ENCODE measurements at regions not wholly inside any gene's neighbourhood (a gene's known extent, or its start where the extent isn't known, plus 50 kb on each side); places are given as distances from the start of the nearest gene placed in this dataset.

DNA sequence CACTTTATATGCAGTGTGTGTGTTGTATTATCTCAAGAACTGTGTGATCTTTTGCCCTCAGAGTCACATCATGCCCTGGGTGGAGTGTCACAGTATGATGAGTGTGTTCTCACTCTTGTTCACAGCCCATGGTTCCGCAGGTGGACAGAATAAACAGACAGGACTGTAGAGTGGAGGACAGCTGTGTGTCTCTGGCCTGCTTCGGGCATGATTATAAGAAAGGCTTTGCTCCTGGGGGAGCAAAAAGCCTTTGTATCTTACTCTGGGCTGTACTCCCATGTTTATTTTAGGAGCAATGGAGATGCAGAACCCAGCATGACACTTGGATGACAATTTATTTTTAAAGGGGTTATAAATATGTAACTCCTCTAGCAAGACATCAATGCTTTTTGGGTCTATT lies 371.7 kb upstream of the MEX3C start (continued):
- TF ChIP-seq, protein P1, sequence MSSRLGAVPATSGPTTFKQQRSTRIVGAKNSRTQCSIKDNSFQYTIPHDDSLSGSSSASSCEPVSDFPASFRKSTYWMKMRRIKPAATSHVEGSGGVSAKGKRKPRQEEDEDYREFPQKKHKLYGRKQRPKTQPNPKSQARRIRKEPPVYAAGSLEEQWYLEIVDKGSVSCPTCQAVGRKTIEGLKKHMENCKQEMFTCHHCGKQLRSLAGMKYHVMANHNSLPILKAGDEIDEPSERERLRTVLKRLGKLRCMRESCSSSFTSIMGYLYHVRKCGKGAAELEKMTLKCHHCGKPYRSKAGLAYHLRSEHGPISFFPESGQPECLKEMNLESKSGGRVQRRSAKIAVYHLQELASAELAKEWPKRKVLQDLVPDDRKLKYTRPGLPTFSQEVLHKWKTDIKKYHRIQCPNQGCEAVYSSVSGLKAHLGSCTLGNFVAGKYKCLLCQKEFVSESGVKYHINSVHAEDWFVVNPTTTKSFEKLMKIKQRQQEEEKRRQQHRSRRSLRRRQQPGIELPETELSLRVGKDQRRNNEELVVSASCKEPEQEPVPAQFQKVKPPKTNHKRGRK (tag; IDR thresholded peaks at IDR 0.05): no peak
- TF ChIP-seq EHMT2 (IDR thresholded peaks at IDR 0.05) (no peak), ZNF830 (CRISPR knock-in tag; IDR thresholded peaks at IDR 0.05) (no peak)

DNA sequence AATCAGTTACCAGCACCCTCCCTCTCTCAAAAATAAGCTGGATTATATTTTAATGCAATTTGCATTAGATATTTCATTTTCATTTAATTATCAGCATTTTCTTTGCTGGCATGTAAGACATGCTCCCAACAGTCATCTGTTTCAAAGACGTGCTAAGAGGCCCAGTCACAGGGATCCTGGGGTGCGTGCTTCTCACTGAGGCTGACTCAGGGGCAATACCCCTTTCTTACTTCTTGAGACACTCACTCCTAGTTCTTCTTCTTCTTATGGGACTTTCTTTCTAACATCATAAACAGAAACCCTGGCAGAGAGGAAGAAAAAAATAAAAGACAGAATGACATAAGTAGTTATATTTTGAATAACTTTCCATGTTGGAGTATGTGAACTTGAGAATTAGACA lies 372.1 kb upstream of the MEX3C start:
- Histone ChIP-seq H3K9ac (ENCODE audit: insufficient read depth in 1 of 2, low read depth in 2 of 2, low read length in 2 of 2) (no peak overlapping the region), H4K20me1 (replicated peaks; ENCODE audit: control insufficient read depth, insufficient read depth, low read length) (no peaks in the 10 kb centered on the region), H3K4me3 (no peak overlapping the region), H3K9me1 (ENCODE audit: control insufficient read depth, insufficient read depth, low read length) (no peaks in the 10 kb centered on the region), H3K27me3 (ENCODE audit: control insufficient read depth in 2 of 2, insufficient read depth in 2 of 2, low read length in 2 of 2) (no peaks in the 10 kb centered on the region), H3K4me1 (replicated peaks in 1 of 2; ENCODE audit: control insufficient read depth in 2 of 2, insufficient read depth in 2 of 2, low read length in 2 of 2) (no peaks in the 10 kb centered on the region), H3K36me3 (ENCODE audit: control insufficient read depth, insufficient read depth, low read length) (no peaks in the 10 kb centered on the region), H2AFZ (ENCODE audit: low read depth, low read length) (no peak overlapping the region), H3K4me2 (ENCODE audit: insufficient read depth, low read length) (no peak overlapping the region), H3K9me3 (replicated peaks; ENCODE audit: control insufficient read depth, insufficient read depth, low read depth, low read length) (no peaks in the 10 kb centered on the region), H3K79me2 (ENCODE audit: control insufficient read depth, insufficient read depth, low read length) (no peaks in the 10 kb centered on the region), H3K27ac (ENCODE audit: extremely low read depth, low read depth, low read length) (no peak overlapping the region)
- in situ Hi-C loops (cut with MboI): no loop called here
- intact Hi-C loops (cut with micrococcal nuclease): no loop called here
- TF ChIP-seq HDGF (IDR thresholded peaks at IDR 0.05): no peak
- TF ChIP-seq, protein P2, sequence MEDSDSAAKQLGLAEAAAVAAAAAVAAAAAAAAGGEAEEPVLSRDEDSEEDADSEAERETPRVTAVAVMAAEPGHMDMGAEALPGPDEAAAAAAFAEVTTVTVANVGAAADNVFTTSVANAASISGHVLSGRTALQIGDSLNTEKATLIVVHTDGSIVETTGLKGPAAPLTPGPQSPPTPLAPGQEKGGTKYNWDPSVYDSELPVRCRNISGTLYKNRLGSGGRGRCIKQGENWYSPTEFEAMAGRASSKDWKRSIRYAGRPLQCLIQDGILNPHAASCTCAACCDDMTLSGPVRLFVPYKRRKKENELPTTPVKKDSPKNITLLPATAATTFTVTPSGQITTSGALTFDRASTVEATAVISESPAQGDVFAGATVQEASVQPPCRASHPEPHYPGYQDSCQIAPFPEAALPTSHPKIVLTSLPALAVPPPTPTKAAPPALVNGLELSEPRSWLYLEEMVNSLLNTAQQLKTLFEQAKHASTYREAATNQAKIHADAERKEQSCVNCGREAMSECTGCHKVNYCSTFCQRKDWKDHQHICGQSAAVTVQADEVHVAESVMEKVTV (CRISPR knock-in tag; IDR thresholded peaks at IDR 0.05): no peak
- no peak for TF ChIP-seq SMARCA4 (IDR thresholded peaks at IDR 0.05)
- TF ChIP-seq CHAMP1 (IDR thresholded peaks at IDR 0.05): no peak
- TF ChIP-seq LCOR (CRISPR knock-in tag; IDR thresholded peaks at IDR 0.05): no peak
- TF ChIP-seq PCBP1 (IDR thresholded peaks at IDR 0.05; ENCODE audit: low read depth, low read length, poor library complexity, severe bottlenecking): no peak
- no peak for TF ChIP-seq ZNF232 (CRISPR knock-in tag; IDR thresholded peaks at IDR 0.05)
- TF ChIP-seq SMARCE1 (IDR thresholded peaks at IDR 0.05): no peak
- no peak for TF ChIP-seq ZNF668 (CRISPR knock-in tag; IDR thresholded peaks at IDR 0.05)
- TF ChIP-seq BHLHE40 (IDR thresholded peaks at IDR 0.05; ENCODE audit: low read length): no peak
- no peak for TF ChIP-seq THRA (IDR thresholded peaks at IDR 0.05)
- DNase-seq (ENCODE audit: extremely low read depth in 1 of 4, low spot score in 3 of 4) (no peak), FAIRE-seq (no peak), ATAC-seq (no peak)
- 0% methylated on average over 2 of the region's 2 CpGs for WGBS (ENCODE audit: insufficient coverage, low coverage, missing lambda C conversion rate)
- ChIA-PET CTCF (ENCODE audit: low intra/inter-chr PET ratio) (no interaction called here), POLR2A (no interaction called here)
- BruUV-seq (replicated peaks): no TSS peak

Data from K562 (cell line).